Panc1 (cell line): ENCODE measurements at regions not wholly inside any gene's neighbourhood (a gene's known extent, or its start where the extent isn't known, plus 50 kb on each side); places are given as distances from the start of the nearest gene placed in this dataset.

ENCODE experiments used
- POLR2AphosphoS5 ChIP-seq: IDR thresholded peaks from 2 replicates; pipeline ENCODE4 v1.6.1; 2012; ENCODE audit warnings: mild to moderate bottlenecking, low read depth, low read length, moderate library complexity
- TF ChIP-seq, protein P1 (sequence below): fragments of 450-650 bp; IDR thresholded peaks from 2 replicates; pipeline ENCODE4 v1.5.1; 2017; ENCODE audit warnings: mild to moderate bottlenecking
- TF ChIP-seq, protein P2 (sequence below), 2 experiments: IDR thresholded peaks; 2 replicates each; pipeline ENCODE4 v1.6.1; 2011 to 2012; ENCODE audit warnings: low read depth in 2 of 2, control low read depth in 1 of 2, low read length in 1 of 2, mild to moderate bottlenecking in 1 of 2, moderate library complexity in 1 of 2; ENCODE audit not compliant: insufficient read depth in 1 of 2

DNA sequence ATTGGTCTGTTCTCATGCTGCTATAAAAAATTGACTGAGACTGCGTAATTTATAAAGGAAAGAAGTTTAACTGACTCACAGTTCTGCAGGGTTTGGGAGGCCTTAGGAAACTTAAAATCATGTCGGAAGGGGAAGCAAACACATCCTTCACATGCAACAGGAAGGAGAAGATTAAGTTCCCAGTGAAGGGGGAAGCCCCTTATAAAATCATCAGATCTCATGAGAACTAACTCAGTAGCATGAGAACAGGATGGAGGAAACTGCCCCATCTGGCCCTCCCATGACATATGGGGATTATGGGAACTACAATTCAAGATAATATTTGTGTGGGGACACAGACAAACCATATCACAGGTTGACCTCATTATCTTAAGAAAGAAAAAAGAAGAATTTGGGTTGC, 134.5 kb downstream of the PPP1R3A start:
- TF ChIP-seq, protein P1, sequence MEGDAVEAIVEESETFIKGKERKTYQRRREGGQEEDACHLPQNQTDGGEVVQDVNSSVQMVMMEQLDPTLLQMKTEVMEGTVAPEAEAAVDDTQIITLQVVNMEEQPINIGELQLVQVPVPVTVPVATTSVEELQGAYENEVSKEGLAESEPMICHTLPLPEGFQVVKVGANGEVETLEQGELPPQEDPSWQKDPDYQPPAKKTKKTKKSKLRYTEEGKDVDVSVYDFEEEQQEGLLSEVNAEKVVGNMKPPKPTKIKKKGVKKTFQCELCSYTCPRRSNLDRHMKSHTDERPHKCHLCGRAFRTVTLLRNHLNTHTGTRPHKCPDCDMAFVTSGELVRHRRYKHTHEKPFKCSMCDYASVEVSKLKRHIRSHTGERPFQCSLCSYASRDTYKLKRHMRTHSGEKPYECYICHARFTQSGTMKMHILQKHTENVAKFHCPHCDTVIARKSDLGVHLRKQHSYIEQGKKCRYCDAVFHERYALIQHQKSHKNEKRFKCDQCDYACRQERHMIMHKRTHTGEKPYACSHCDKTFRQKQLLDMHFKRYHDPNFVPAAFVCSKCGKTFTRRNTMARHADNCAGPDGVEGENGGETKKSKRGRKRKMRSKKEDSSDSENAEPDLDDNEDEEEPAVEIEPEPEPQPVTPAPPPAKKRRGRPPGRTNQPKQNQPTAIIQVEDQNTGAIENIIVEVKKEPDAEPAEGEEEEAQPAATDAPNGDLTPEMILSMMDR, result no peak
- no peak for TF ChIP-seq POLR2AphosphoS5
- TF ChIP-seq, protein P2, sequence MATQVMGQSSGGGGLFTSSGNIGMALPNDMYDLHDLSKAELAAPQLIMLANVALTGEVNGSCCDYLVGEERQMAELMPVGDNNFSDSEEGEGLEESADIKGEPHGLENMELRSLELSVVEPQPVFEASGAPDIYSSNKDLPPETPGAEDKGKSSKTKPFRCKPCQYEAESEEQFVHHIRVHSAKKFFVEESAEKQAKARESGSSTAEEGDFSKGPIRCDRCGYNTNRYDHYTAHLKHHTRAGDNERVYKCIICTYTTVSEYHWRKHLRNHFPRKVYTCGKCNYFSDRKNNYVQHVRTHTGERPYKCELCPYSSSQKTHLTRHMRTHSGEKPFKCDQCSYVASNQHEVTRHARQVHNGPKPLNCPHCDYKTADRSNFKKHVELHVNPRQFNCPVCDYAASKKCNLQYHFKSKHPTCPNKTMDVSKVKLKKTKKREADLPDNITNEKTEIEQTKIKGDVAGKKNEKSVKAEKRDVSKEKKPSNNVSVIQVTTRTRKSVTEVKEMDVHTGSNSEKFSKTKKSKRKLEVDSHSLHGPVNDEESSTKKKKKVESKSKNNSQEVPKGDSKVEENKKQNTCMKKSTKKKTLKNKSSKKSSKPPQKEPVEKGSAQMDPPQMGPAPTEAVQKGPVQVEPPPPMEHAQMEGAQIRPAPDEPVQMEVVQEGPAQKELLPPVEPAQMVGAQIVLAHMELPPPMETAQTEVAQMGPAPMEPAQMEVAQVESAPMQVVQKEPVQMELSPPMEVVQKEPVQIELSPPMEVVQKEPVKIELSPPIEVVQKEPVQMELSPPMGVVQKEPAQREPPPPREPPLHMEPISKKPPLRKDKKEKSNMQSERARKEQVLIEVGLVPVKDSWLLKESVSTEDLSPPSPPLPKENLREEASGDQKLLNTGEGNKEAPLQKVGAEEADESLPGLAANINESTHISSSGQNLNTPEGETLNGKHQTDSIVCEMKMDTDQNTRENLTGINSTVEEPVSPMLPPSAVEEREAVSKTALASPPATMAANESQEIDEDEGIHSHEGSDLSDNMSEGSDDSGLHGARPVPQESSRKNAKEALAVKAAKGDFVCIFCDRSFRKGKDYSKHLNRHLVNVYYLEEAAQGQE (IDR thresholded peaks at IDR 0.05; ENCODE audit: insufficient read depth in 1 of 2, low read depth in 2 of 2, low read length in 1 of 2), result no peak
